Head of caudate nucleus (tissue), 42 donors: ENCODE measurements at regions not wholly inside any gene's neighbourhood (a gene's known extent, or its start where the extent isn't known, plus 50 kb on each side); places are given as distances from the start of the nearest gene placed in this dataset.
"Not testable (repeated sequence)": the region's sequence is repeated elsewhere in the genome, so short reads cannot be mapped to it uniquely, and the experiment has no call there.

ENCODE experiments used
- DNase-seq, 42 donors: peaks; one replicate each; pipeline versions ENCODE4 v3.0.0 to v3.0.0-alpha.2; 2020 to 2021; ENCODE audit warnings: mixed read lengths in 7 of 42
- intact Hi-C: fragments of 100-400 bp; cut with DNase I; formaldehyde crosslinking; loops from one replicate; pipeline ENCODE4 v1.15.0; 2022

GRCh38 chr20:30728271-30728885 lies 529.1 kb upstream of the DEFB115 start:
- intact Hi-C loops, result not testable (repeated sequence)

More at GRCh38 chr20:30728271-30728885, 529.1 kb upstream of the DEFB115 start:
- not testable (repeated sequence) for DNase-seq
